AG09319 (cell line): ENCODE measurements at regions not wholly inside any gene's neighbourhood (a gene's known extent, or its start where the extent isn't known, plus 50 kb on each side); places are given as distances from the start of the nearest gene placed in this dataset.

Experiments used
- DNase-seq: peaks from one replicate; pipeline ENCODE4 v3.0.0-alpha.2; 2010; ENCODE audit warnings: low read depth; ENCODE audit errors: extremely low read depth
- CTCF ChIP-seq: IDR thresholded peaks from 2 replicates; pipeline ENCODE4 v1.5.1; 2011; ENCODE audit warnings: low read depth, mild to moderate bottlenecking, inconsistent platforms, low read length, moderate library complexity

DNA sequence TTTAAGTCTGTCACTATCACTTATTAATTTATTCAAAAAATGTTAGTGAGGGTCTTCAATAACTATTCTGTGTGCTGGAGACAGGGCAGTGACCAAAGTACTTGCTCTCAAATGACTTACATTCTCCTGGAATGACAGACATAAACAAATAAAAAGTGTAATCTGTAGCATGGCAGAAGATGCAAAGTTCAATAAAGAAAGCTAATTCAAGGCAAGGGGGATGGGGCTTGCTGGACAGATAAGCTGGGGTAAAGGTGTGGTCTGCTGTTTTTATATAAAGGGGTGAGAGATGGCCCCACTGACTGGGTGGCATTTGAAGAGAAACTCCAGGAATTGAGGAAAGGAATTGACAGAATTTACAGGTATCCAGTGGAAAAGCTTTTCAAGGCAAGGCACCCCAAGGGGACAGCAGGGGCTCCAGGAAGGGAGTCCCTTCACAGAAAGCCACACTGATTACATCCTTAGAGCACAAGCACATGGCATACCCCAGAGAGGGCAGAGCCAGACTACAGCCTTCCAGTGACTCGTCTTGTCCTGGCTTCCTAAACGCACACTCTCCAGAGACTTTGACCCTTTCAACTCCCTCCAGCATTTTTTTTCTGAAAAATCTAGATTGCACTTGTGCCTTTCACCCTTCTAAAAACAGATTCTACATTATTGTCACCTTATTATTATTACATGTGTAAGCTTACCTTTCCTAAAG lies 123.7 kb upstream of the HS3ST3A1 start:
- no peak for TF ChIP-seq CTCF
- DNase-seq = no peak

DNA sequence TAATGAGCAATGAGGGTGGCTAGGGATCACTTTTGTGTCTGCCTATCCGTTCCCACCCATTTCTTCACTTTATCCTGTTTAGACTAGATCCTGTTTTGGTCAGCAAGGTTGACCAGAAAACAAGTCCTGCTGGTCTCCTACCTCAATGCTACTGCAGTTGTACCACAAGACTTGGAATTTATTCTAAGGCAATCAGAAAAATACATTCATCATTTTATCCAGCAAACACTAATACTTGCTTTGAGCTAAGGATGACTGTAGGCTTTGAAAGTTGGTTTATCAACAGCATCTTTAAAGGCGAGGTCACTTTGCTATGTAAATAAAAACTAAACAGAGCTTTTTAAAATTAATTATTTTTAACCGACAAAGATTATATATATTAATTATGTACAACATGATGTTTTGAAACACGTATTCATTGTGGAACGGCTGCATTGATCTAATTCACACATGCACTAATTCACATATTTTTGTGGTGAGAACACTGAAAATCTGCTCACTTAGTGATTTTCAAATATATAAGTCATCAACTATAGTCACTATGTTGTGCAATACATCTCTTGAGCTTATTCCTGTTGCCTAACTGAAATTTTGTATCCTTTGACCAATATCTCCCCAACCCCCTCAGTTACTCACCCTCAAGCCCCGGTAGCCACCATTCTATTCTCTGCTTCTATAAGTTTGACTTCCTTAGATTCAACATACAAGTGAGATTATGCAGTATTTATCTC lies 125.9 kb upstream of the HS3ST3A1 start:
- TF ChIP-seq CTCF = no peak
- DNase-seq = no peak

DNA sequence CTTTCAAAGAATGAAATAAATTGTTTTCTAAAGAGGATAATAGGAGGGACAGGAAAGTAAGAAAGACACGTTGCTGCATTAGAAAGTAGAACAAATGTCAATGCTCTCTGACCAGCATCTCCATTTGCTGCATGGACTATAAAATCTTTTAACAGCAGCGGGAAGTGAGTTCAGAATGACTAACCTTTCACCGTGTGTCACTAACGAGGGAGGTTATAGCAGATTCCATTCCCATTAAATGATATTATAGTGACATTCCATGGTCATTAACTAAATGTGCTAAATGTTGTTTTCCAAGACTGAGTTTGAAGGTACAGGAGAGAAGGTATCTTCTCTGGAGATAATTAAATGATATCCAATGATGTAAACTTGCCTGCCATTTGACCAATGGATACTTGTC lies 127.1 kb upstream of the HS3ST3A1 start:
- no peak for TF ChIP-seq CTCF
- no peak for DNase-seq

DNA sequence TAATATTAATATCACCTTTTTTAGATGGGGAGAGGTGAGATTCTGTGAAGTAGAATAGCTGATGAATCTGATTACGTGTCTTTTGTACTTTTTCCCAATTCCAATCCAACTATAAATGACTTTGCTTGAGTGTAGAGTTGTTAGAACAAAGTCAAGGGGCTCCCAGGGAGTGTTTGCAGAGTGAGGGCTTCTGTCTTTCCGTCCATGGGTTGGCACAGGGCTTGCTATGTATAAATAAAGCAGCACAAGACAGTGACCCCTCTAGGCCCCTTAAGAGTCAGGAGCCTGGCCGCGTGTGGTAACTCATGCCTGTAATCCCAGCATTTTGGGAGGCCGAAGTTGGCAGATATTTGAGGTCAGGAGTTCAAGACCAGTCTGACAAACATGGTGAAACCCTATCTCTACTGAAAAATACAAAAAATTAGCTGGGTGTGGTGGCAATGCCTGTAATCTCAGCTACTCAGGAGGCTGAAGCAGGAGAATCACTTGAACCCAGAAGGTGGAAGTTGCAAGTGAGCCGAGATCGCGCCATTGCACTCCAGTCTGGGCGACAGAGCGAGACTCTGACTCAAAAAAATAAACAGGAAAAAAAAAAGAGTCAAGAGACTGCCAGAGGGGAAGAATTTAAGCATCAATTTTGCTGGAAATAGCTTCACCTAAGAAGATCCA lies 127.9 kb upstream of the HS3ST3A1 start:
- no peak for TF ChIP-seq CTCF
- no peak for DNase-seq

DNA sequence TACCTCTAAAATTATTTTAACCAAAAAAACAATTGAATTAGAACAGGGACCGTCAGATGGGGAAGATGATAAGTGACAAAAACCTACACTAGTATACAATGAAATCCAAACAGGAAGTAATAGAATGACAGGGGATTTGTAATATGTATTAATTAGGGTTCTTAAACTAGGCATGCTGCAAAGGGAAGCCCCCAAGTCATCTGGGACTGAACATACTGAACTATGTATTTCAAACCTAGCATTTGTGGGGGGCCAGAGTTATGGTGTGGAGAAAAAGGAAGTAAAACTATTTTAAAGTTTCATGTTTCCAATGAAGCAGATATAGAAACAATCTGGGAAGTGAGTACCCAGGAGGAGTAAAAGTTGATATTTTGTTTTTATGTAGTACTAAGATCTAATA lies 133.2 kb upstream of the HS3ST3A1 start:
- DNase-seq = no peak

GRCh38 chr17:13735444-13735843 lies 133.7 kb upstream of the HS3ST3A1 start:
- peak; percentile 14 for TF ChIP-seq CTCF
- DNase-seq = no peak

More for the DNA sequence above, 133.2 kb upstream of the HS3ST3A1 start:
- no peak for TF ChIP-seq CTCF

GRCh38 chr17:13735861-13736260 lies 134.1 kb upstream of the HS3ST3A1 start:
- DNase-seq = peak; percentile 24
- TF ChIP-seq CTCF = no peak
